ENCODE measurements at regions not wholly inside any gene's neighbourhood (a gene's known extent, or its start where the extent isn't known, plus 50 kb on each side); places are given as distances from the start of the nearest gene placed in this dataset.
"Not testable (repeated sequence)": the region's sequence is repeated elsewhere in the genome, so short reads cannot be mapped to it uniquely, and the experiment has no call there.

- TF ChIP-seq EZH2phosphoT487, CTCF, EZH2 (IDR thresholded peaks at IDR 0.05): not testable (repeated sequence)
Measured at GRCh38 chr6:97979285-97979684, 696.3 kb upstream of the MMS22L start.

Measured in neural progenitor cell (in vitro differentiated cells).